Fibroblast of pulmonary artery (primary cell): ENCODE measurements at regions not wholly inside any gene's neighbourhood (a gene's known extent, or its start where the extent isn't known, plus 50 kb on each side); places are given as distances from the start of the nearest gene placed in this dataset.
"Not testable (repeated sequence)": the region's sequence is repeated elsewhere in the genome, so short reads cannot be mapped to it uniquely, and the experiment has no call there.

Experiments used
- DNase-seq: peaks from one replicate; pipeline ENCODE4 v3.0.0-alpha.2; 2010; ENCODE audit warnings: low read depth
- H3K4me3 ChIP-seq: replicated peaks from 2 replicates; pipeline ENCODE4 v1.5.1; 2011; ENCODE audit warnings: low read depth, mild to moderate bottlenecking, control low read depth, low read length, moderate library complexity
- CTCF ChIP-seq: IDR thresholded peaks from 2 replicates; pipeline ENCODE4 v1.5.1; 2011; ENCODE audit warnings: mild to moderate bottlenecking, control low read depth, low read length, inconsistent platforms; ENCODE audit errors: missing control alignments

- no peak for DNase-seq
- no peak overlapping the region for H3K4me3 ChIP-seq
- TF ChIP-seq CTCF: no peak
Observed at GRCh38 chr9:82761027-82761426, 301.9 kb downstream of the RASEF start.

GRCh38 chr9:82761956-82762355 is 301.0 kb downstream of the RASEF start:
- DNase-seq: no peak
- TF ChIP-seq CTCF: no peak

GRCh38 chr9:82763656-82764055 is 299.3 kb downstream of the RASEF start:
- DNase-seq: no peak
- no peak overlapping the region for H3K4me3 ChIP-seq
- no peak for TF ChIP-seq CTCF

More at GRCh38 chr9:82761956-82762355, 301.0 kb downstream of the RASEF start:
- no peak overlapping the region for H3K4me3 ChIP-seq

GRCh38 chr9:82764061-82764668 is 298.8 kb downstream of the RASEF start:
- no peak for TF ChIP-seq CTCF
- no peak overlapping the region for H3K4me3 ChIP-seq
- DNase-seq: no peak

- DNase-seq, H3K4me3 ChIP-seq: not testable (repeated sequence)
Observed at GRCh38 chr9:82774707-82775231, 288.2 kb downstream of the RASEF start.

GRCh38 chr9:82776508-82776907 is 286.4 kb downstream of the RASEF start:
- DNase-seq: no peak
- no peak overlapping the region for H3K4me3 ChIP-seq
- TF ChIP-seq CTCF: no peak

- TF ChIP-seq CTCF: no peak
- H3K4me3 ChIP-seq: no peak overlapping the region
- no peak for DNase-seq
Observed at GRCh38 chr9:82777366-82777765, 285.6 kb downstream of the RASEF start.

GRCh38 chr9:82778923-82779322 is 284.0 kb downstream of the RASEF start:
- DNase-seq, H3K4me3 ChIP-seq: not testable (repeated sequence)
